Pancreas (tissue), 10 donors: ENCODE measurements at regions not wholly inside any gene's neighbourhood (a gene's known extent, or its start where the extent isn't known, plus 50 kb on each side); places are given as distances from the start of the nearest gene placed in this dataset.

Source experiments
- ATAC-seq, 4 donors: fragments of 200-7000 bp; cut with Tn5 transposase; one replicate each; pipeline versions ENCODE4 v1.8.0 to v1.9.1; 2020; ENCODE audit warnings: mild to moderate bottlenecking in 4 of 4, moderate library complexity in 4 of 4
- DNase-seq, 6 donors: peaks; one replicate each; pipeline ENCODE4 v3.0.0-alpha.2; 2020
- FAIRE-seq: peaks from 2 replicates; lab custom pipeline; 2012; peaks lifted over from hg19 to GRCh38; lab: Jason Lieb, UNC
- H3K27ac ChIP-seq, 4 donors: fragments of 200-600 bp; sonication (generic); 1 replicate in 3 of 4; 2 replicates in 1 of 4; pipeline versions ENCODE4 v1.5.0 to v1.8.0; 2020
- H3K27me3 ChIP-seq, 4 donors: fragments of 200-600 bp; one replicate each; pipeline ENCODE4 v1.8.0; 2021
- H3K36me3 ChIP-seq, 3 donors: fragments of 200-600 bp; sonication (generic) in 1 of 3; one replicate each; pipeline versions ENCODE4 v1.5.0 to v1.8.0; 2020 to 2021
- H3K4me1 ChIP-seq, 3 donors: fragments of 200-600 bp; one replicate each; pipeline ENCODE4 v1.8.0; 2021
- H3K4me3 ChIP-seq, 4 donors: fragments of 200-600 bp; sonication (generic) in 2 of 4; one replicate each; pipeline versions ENCODE4 v1.5.0 to v1.8.0; 2020 to 2021
- H3K9me3 ChIP-seq, 4 donors: fragments of 200-600 bp; one replicate each; pipeline ENCODE4 v1.8.0; 2021
- WGBS, 2 donors: extraction: QIAGEN DNeasy Blood & Tissue Kit; methylation state at CpG; one replicate each; pipeline ENCODE4 v1.1.7; 2013; 5-methylcytosine and 5-hydroxymethylcytosine counted together
- intact Hi-C, 3 donors: fragments of 100-400 bp; cut with DNase I; formaldehyde crosslinking; loops; one replicate each; pipeline versions ENCODE4 v1.11.1 to v1.14.2; 2022
- TF ChIP-seq, protein P1 (sequence below), 4 donors: fragments of 200-600 bp; sonication (generic) in 3 of 4; IDR thresholded peaks; one replicate each; pipeline versions ENCODE4 v1.5.0 to v1.8.0; 2021; ENCODE audit warnings: antibody characterized with exemption in 4 of 4
- donor health status: healthy with polysubstance abuse.
- donor health status: DM: no; HTN: no; CAD: no; lungs with moderate emphysema.
- donor health status: DM: no; HTN: no; CAD: no.
- donor health status: control.
- donor health status: control.
- donor health status: Bipolar disorder and iron deficiency.
- donor health status: DM: yes; HTN: yes; CAD: no.
- donor health status: DM: no; HTN: no; CAD: no.
- donor health status: DM: no; HTN: no; CAD: no.
- donor health status: DM: yes; HTN: yes; CAD: no.

DNA sequence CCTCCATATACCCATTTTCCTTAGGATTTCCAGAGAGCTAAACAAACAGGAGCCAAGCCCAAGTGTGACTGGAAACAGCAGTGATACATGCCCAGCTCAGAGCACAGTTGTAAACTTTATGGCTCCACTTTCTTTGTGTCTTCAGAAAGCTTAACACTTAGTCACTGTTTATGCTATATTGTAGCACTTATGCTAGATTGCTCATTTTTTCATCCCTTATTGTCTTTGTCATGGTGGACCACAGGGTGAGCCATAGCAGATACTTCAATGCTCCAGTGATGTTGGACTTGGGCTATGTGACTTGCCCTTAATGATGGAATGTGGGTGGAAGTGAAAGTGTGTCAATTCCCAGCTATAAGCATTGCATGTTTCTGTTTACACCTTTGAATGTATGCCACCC, 401.6 kb downstream of the METTL4 start:
- Histone ChIP-seq H3K27ac (no peak overlapping the region), H3K9me3 (no peaks in the 10 kb centered on the region), H3K27me3 (peaks cover 0 to 4% (median 0%) of the 10 kb centered on the region in 4 donors), H3K4me3 (no peak overlapping the region), H3K36me3 (no peaks in the 10 kb centered on the region), H3K4me1 (no peaks in the 10 kb centered on the region)
- DNase-seq = no peak
- TF ChIP-seq, protein P1, sequence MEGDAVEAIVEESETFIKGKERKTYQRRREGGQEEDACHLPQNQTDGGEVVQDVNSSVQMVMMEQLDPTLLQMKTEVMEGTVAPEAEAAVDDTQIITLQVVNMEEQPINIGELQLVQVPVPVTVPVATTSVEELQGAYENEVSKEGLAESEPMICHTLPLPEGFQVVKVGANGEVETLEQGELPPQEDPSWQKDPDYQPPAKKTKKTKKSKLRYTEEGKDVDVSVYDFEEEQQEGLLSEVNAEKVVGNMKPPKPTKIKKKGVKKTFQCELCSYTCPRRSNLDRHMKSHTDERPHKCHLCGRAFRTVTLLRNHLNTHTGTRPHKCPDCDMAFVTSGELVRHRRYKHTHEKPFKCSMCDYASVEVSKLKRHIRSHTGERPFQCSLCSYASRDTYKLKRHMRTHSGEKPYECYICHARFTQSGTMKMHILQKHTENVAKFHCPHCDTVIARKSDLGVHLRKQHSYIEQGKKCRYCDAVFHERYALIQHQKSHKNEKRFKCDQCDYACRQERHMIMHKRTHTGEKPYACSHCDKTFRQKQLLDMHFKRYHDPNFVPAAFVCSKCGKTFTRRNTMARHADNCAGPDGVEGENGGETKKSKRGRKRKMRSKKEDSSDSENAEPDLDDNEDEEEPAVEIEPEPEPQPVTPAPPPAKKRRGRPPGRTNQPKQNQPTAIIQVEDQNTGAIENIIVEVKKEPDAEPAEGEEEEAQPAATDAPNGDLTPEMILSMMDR (IDR thresholded peaks at IDR 0.05) = no peak
- intact Hi-C loops = no loop called here
- no peak for FAIRE-seq
- ATAC-seq = no peak

- H3K4me3 ChIP-seq = no peak overlapping the region
- H3K4me1 ChIP-seq = no peaks in the 10 kb centered on the region
- 19 to 32% methylated on average over 5 of the region's 5 CpGs for WGBS, 2 donors
- DNase-seq = no peak
- no peaks in the 10 kb centered on the region for H3K9me3 ChIP-seq
- no peak overlapping the region for H3K27ac ChIP-seq
- H3K36me3 ChIP-seq = no peaks in the 10 kb centered on the region
- FAIRE-seq = no peak
- TF ChIP-seq, protein P1 (IDR thresholded peaks at IDR 0.05) = no peak
- peaks cover 0 to 4% (median 0%) of the 10 kb centered on the region in 4 donors for H3K27me3 ChIP-seq
- ATAC-seq = no peak
- intact Hi-C loops = no loop called here
Measured at GRCh38 chr18:2171840-2172625, 399.3 kb downstream of the METTL4 start.

- Histone ChIP-seq H3K27ac (no peak overlapping the region), H3K36me3 (no peaks in the 10 kb centered on the region), H3K4me1 (no peaks in the 10 kb centered on the region), H3K4me3 (no peak overlapping the region), H3K27me3 (peaks cover 0 to 4% (median 0%) of the 10 kb centered on the region in 4 donors), H3K9me3 (no peaks in the 10 kb centered on the region)
- no peak for FAIRE-seq
- TF ChIP-seq, protein P1 (IDR thresholded peaks at IDR 0.05) = no peak
- WGBS, 2 donors = 63 to 64% methylated on average over 2 of the region's 2 CpGs
- DNase-seq = no peak
- intact Hi-C loops = no loop called here
- ATAC-seq = no peak
Measured at GRCh38 chr18:2172881-2173280, 398.4 kb downstream of the METTL4 start.

- no peak for FAIRE-seq
Measured at GRCh38 chr18:2173486-2173885, 397.8 kb downstream of the METTL4 start.

More at GRCh38 chr18:2173486-2173885, 397.8 kb downstream of the METTL4 start:
- Histone ChIP-seq H3K9me3 (no peaks in the 10 kb centered on the region), H3K27me3 (peaks cover 0 to 4% (median 0%) of the 10 kb centered on the region in 4 donors), H3K4me1 (no peaks in the 10 kb centered on the region), H3K27ac (no peak overlapping the region), H3K4me3 (no peak overlapping the region), H3K36me3 (no peaks in the 10 kb centered on the region)
- WGBS, 2 donors = 30 to 39% methylated on average over 4 of the region's 4 CpGs
- TF ChIP-seq, protein P1 (IDR thresholded peaks at IDR 0.05) = no peak
- DNase-seq (no peak), ATAC-seq (no peak)
- intact Hi-C loops = no loop called here
